ENCODE measurements at regions not wholly inside any gene's neighbourhood (a gene's known extent, or its start where the extent isn't known, plus 50 kb on each side); places are given as distances from the start of the nearest gene placed in this dataset.
"Not testable (repeated sequence)": the region's sequence is repeated elsewhere in the genome, so short reads cannot be mapped to it uniquely, and the experiment has no call there.

- no peak for DNase-seq (ENCODE audit: low read depth)
Observed at GRCh38 chr3:81863756-81864155, 102.3 kb upstream of the GBE1 start.

GRCh38 chr3:81861593-81861992 lies 100.1 kb upstream of the GBE1 start:
- DNase-seq (ENCODE audit: low read depth): no peak

DNA sequence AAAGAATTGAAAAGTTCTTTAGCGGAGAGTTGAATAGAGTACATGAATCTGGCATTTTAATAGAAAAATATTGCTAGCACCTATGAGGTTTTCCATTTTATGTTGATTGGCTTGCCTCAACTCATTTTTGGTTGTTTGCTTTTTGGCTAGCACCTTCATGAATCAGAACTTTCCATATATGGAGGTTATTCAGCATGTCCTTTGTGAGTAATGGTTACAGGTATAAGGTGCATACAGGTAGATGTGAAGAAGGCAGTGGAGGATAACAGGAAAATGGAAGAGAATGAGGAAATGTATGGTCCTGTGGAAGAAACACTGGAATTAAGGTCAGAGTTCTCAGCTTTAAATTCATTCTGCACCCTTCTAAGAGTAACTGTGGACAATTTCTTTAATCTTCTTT lies 98.1 kb upstream of the GBE1 start:
- no peak for DNase-seq (ENCODE audit: low read depth)

GRCh38 chr3:81853431-81853830 lies 92.0 kb upstream of the GBE1 start:
- DNase-seq (ENCODE audit: low read depth): no peak

DNA sequence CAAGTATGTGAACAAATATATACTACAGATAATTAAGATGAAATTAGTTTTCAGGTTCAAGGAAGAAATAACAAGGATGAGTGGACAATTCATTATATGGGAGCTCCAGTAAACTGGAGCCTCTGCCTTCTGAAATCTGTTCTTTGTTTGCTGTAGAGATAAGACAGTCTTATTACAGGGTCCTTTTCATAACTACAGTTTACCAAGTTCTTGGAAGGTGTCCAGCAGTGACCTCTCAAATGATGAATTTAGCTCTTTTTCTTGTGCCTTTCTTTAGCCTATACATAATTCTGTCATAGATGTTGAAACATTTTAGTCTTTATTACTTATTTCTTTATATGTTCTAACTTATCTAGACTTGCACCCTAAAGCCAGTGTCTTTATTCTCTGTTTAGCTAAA lies 89.7 kb upstream of the GBE1 start:
- no peak for DNase-seq (ENCODE audit: low read depth)

DNA sequence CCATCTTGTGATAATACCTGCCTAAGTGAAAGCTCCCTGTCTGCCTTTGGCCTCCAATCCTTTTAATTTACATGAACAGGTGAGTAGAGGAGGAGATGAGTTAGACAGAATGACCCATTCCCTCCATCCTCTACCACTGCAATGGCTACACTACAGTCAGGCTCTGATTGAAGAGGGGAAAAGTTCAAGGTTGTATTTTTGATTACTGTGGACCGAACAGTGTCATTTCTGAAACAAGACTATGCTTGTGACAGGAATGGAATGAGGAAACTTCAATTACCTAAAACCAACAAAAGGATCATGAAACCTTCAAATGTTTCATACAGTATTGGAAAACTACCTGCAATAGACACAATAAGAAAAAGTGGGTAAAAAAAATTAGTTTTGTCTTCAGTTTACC lies 85.5 kb upstream of the GBE1 start:
- no peak for DNase-seq (ENCODE audit: low read depth)

DNA sequence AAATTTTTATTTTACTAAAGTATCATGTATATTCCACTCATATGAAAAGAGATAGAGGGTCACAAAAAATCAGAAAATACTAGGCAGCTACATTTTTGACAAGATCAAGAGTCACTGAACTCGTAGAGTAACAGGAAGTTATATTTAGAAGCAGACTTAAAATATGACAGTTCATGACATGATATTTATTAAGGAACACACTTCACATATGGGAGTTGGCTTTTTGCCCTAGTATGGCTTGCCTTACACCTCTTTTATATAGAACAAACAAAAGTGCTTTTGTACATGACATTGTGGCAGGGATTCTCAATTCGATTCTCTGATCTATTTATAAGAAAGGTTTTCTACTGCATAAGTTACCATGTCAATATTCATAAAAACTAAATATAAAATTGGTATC lies 80.1 kb upstream of the GBE1 start:
- DNase-seq (ENCODE audit: low read depth): no peak

DNA sequence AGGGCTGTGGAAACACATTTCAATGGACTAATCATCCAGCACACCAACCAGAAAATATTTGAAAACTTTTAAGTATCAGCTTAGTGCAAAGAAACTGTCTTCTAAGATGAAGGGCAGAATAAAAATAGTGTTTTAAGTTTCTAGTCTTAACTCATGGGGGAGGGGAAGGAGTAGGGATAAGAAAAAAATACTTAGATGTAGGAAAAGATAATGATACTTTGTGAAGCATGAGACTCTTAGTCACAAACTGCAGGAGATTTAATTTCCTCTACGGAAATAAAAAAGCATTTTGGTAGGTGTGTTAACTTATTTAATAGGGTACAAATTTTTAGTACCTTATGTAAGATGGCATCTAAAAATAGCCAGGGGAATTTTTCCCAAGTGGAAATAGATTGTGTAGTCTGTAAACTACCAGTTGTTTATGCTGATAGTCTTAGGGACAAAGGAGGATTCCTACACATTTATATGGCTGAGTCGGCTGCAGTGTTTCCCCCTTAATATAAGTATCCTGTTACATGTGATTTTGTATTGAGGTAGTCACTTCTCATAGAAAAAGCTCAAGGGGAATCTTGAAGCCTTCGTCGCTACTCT lies 78.2 kb upstream of the GBE1 start:
- no peak for DNase-seq (ENCODE audit: low read depth)

DNA sequence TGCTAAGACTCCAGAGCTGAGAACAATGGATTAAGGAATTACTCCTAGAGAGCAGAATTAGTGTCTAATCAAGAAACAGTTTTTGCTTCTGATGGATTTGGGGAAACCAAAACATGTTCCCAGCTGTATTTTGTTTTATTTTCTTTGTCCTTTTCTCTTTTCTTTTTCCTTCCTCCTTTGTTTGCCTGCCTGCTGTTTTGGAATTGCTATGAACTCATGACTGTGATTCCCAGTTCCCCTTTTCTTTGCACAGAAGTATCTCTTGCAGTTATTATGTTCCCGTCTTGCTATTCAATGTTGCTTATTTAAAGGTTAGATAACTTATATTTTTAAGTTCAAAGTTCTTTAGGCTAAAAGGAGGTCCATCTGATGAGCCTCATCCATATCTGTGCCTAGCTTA lies 77.0 kb upstream of the GBE1 start:
- no peak for DNase-seq (ENCODE audit: low read depth)

DNA sequence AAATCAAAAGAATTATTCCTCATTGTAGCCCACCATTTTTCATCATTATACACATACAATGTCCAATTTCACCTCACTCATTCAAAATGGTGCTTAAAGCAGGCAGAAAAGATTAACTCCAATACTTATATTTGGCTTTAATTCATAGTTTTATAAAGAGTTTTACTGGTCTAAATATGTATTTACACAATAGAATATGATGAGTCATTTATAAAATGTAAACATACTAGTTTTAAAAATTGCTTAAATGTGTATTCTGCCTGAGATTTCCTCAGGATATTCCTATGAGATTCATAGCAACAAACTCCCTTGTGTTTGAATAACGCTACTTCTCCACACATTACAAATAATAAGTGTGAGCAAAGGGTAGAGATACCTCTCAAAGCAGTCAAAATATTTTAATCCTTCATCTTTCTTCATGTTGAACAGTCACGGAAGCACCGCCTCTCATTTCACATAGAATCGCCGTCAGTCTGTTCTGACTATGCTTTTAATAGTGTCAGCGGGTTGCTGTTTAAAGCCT lies 75.7 kb upstream of the GBE1 start:
- DNase-seq (ENCODE audit: low read depth): no peak

DNA sequence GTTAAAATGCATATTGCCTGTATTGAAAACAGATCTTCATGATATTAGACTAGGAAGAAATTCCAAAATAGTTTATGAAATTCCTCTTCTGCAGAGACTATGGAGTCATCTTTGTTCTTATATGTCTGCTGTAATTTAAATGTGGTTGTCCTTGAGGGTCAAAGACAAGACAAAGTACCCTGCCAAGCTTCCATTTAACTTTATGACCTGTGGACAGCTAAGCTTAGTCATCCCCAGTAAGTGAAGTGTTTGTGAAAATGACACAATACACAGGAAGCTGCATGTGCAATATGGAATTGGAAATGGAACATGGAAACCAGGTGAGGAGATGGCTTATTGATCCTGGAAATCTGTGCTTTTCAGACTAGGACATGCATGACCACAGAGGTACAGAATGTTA lies 68.5 kb upstream of the GBE1 start:
- no peak for DNase-seq (ENCODE audit: low read depth)

GRCh38 chr3:81829272-81829671 lies 67.8 kb upstream of the GBE1 start:
- not testable (repeated sequence) for DNase-seq (ENCODE audit: low read depth)

- DNase-seq (ENCODE audit: low read depth): no peak
Observed at GRCh38 chr3:81823882-81824395, 62.5 kb upstream of the GBE1 start.

GRCh38 chr3:81823086-81823485 lies 61.6 kb upstream of the GBE1 start:
- no peak for DNase-seq (ENCODE audit: low read depth)

DNA sequence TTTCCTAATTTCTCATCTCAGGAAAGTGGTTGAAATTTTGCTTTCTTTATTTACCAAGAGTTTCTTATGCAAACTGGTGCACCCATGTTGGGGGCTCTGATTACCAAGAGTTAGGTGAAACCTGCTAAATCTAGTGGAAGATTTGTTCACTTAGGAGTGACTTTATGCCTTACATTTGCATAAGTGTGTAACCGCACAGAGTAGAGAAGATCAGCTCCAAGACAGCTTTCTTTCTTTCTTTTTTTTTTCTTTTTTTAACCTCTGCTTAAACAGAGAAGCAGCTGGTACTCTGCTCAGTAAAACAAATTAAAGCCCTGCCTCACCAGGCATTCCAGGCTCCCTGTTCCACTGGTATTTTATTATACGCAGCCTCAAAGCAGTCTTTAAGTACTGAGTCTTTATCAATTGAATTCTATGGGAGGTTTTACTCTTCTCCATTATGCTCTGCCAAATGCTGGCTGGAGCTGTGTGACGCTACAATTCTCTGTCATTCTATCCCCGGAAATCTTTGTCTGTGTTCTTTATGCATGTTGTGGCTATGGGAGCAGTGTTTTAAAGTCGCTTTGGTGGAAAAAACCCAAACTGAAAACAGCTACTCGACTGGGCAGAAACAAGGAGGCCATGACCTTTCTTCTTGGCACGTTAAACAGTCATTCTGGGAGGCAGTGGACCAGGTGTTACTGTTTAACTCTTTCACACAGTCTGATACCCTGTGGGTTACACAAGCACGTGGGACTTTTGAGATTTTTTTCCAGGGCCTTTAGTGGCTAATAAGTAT lies 55.2 kb upstream of the GBE1 start:
- peak; percentile 11 for DNase-seq (ENCODE audit: low read depth)

- not testable (repeated sequence) for DNase-seq (ENCODE audit: low read depth)
Observed at GRCh38 chr3:81812098-81812497, 50.7 kb upstream of the GBE1 start.
